Prostate gland (tissue), 2 donors: ENCODE measurements at regions not wholly inside any gene's neighbourhood (a gene's known extent, or its start where the extent isn't known, plus 50 kb on each side); places are given as distances from the start of the nearest gene placed in this dataset.
"Not testable (repeated sequence)": the region's sequence is repeated elsewhere in the genome, so short reads cannot be mapped to it uniquely, and the experiment has no call there.

Experiments
- CTCF ChIP-seq, 4 experiments: fragments of 200-600 bp in 2 of 4; fragments of 450-650 bp in 2 of 4; sonication (generic) in 2 of 4; IDR thresholded peaks; 1 replicate in 3 of 4; 2 replicates in 1 of 4; pipeline ENCODE4 v1.5.1; 2016 to 2019; ENCODE audit warnings: antibody characterized with exemption in 4 of 4, mild to moderate bottlenecking in 2 of 4, moderate library complexity in 2 of 4
- POLR2A ChIP-seq: fragments of 450-650 bp; IDR thresholded peaks from one replicate; pipeline ENCODE4 v1.6.1; 2016; ENCODE audit warnings: antibody characterized with exemption, mild to moderate bottlenecking
- POLR2AphosphoS5 ChIP-seq: sonication (generic); formaldehyde crosslinking; IDR thresholded peaks from one replicate; pipeline ENCODE4 v1.6.1; 2017; ENCODE audit warnings: antibody characterized with exemption

DNA sequence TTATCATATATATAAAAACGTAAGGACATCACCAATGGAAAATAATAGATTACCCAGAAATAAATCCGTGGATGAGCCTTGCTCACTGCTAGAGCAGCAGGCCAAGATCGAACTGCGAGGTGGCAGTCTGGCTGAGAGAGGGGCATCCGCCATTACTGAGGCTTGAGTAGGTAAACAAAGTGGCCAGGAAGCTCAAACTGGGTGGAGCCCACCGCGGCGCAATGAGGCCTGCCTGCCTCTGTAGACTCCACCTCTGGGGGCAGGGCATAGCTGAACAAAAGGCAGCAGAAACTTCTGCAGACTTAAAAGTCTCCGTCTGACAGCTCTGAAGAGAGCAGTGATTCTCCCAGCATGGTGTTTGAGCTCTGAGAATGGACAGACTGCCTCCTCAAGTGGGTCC, 1018.0 kb upstream of the SLC39A10 start:
- TF ChIP-seq CTCF (IDR thresholded peaks at IDR 0.05); POLR2AphosphoS5; POLR2A: not testable (repeated sequence)
